Activated CD4-positive, alpha-beta T cell treated with anti-CD3 and anti-CD28 coated beads for 36 hours (primary cell): ENCODE measurements at regions not wholly inside any gene's neighbourhood (a gene's known extent, or its start where the extent isn't known, plus 50 kb on each side); places are given as distances from the start of the nearest gene placed in this dataset.
"Not testable (repeated sequence)": the region's sequence is repeated elsewhere in the genome, so short reads cannot be mapped to it uniquely, and the experiment has no call there.

Experiments used
- ATAC-seq: fragments of 200-7000 bp; cut with Tn5 transposase; one replicate; pipeline ENCODE4 v1.10.0; 2021; ENCODE audit warnings: mild to moderate bottlenecking, moderate library complexity
- CTCF ChIA-PET: fragments of 350-600 bp; sonication (Branson Sonifier 250); formaldehyde crosslinking; loops from one replicate; lab custom pipeline; 2021; ENCODE audit warnings: antibody characterized with exemption; lab: Charles Lee
- POLR2A ChIA-PET: fragments of 350-600 bp; sonication (Branson Sonifier 250); formaldehyde crosslinking; loops from one replicate; lab custom pipeline; 2021; ENCODE audit warnings: antibody characterized with exemption, inconsistent platforms; lab: Charles Lee
- DNase-seq: peaks from one replicate; pipeline ENCODE4 v3.0.0-alpha.2; 2020
- H3K27ac Mint-ChIP-seq: one replicate; pipeline ENCODE4 v1.8.0; 2021; ENCODE audit warnings: mixed read lengths
- H3K27me3 Mint-ChIP-seq: one replicate; pipeline ENCODE4 v1.8.0; 2021; ENCODE audit warnings: mixed read lengths
- H3K36me3 Mint-ChIP-seq: one replicate; pipeline ENCODE4 v1.8.0; 2021; ENCODE audit warnings: low read depth, mixed read lengths
- H3K4me1 Mint-ChIP-seq: one replicate; pipeline ENCODE4 v1.8.0; 2021; ENCODE audit warnings: mixed read lengths
- H3K4me3 Mint-ChIP-seq: one replicate; pipeline ENCODE4 v1.8.0; 2021; ENCODE audit warnings: mild to moderate bottlenecking, moderate library complexity, mixed read lengths
- H3K9me3 Mint-ChIP-seq: one replicate; pipeline ENCODE4 v1.8.0; 2021; ENCODE audit warnings: low read depth, mixed read lengths
- intact Hi-C, 2 experiments: fragments of 100-400 bp; cut with DNase I in 1 of 2; cut with micrococcal nuclease in 1 of 2; formaldehyde crosslinking; loops; one replicate each; pipeline versions ENCODE4 v1.14.2 to v1.15.1; 2022 to 2024; cut with DNase I, micrococcal nuclease

GRCh38 chr2:193088026-193088425, 893.3 kb upstream of the TMEFF2 start:
- Mint-ChIP-seq H3K27me3 (no peaks in the 10 kb centered on the region), H3K27ac (no peak overlapping the region), H3K9me3 (peaks cover 2% of the 10 kb centered on the region), H3K4me1 (no peaks in the 10 kb centered on the region), H3K4me3 (no peak overlapping the region), H3K36me3 (no peaks in the 10 kb centered on the region)
- POLR2A ChIA-PET = no interaction called here
- intact Hi-C loops = no loop called here
- CTCF ChIA-PET = no interaction called here
- ATAC-seq (no peak), DNase-seq (no peak)

GRCh38 chr2:193076995-193077394, 882.3 kb upstream of the TMEFF2 start:
- CTCF ChIA-PET = no interaction called here
- POLR2A ChIA-PET = no interaction called here
- intact Hi-C loops = no loop called here

GRCh38 chr2:193074933-193075332, 880.2 kb upstream of the TMEFF2 start:
- Mint-ChIP-seq H3K9me3 (no peaks in the 10 kb centered on the region), H3K27me3 (no peaks in the 10 kb centered on the region), H3K4me3 (no peak overlapping the region), H3K27ac (no peak overlapping the region), H3K36me3 (no peaks in the 10 kb centered on the region), H3K4me1 (no peaks in the 10 kb centered on the region)
- no peak for ATAC-seq
- DNase-seq = no peak
- POLR2A ChIA-PET = no interaction called here
- intact Hi-C loops = no loop called here
- CTCF ChIA-PET = no interaction called here

More at GRCh38 chr2:193076995-193077394, 882.3 kb upstream of the TMEFF2 start:
- no peak overlapping the region for H3K27ac Mint-ChIP-seq
- no peaks in the 10 kb centered on the region for H3K27me3 Mint-ChIP-seq
- no peaks in the 10 kb centered on the region for H3K9me3 Mint-ChIP-seq
- H3K36me3 Mint-ChIP-seq = no peaks in the 10 kb centered on the region
- H3K4me1 Mint-ChIP-seq = no peaks in the 10 kb centered on the region
- no peak for ATAC-seq
- DNase-seq = no peak
- no peak overlapping the region for H3K4me3 Mint-ChIP-seq

DNA sequence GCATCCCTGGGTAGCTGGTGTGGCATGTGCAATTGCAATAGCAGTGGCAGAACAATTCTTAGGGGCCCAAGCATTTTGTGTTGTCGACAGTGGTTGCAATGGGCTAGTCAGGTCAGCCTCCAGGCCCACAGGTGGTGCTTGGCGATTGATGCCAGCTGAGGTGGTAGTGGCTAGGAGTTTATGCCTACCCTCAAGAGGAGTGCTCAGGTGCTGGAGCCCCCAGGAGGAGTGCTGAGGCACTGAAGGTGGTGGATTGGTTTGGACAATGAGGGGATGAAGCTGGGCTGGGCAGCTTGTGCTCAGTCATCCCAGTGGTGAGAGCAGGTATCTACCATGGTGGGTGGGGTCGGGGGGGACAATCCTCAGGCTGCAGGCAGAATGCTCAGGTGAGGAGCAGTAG, 877.9 kb upstream of the TMEFF2 start:
- no peak for ATAC-seq
- H3K27ac Mint-ChIP-seq = no peak overlapping the region

DNA sequence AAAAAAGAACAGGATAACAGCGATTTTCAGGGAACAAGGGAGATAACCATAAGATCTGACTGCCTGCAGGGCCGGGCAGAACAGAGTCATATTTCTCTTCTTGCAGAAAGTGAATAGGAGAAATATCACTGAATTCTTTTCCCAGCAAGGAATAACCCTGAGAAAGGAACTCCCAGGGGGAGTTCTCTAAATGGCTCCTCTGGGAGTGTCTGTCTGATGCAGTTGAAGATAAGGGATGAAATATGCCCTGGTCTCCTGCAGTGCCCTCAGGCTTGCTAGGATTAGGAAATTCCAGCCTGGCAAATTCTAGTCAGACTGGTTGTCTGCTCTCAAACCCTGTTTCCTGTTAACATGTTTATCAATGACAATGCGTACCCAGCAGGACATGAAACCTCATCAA, 830.8 kb upstream of the TMEFF2 start:
- DNase-seq, POLR2A ChIA-PET, H3K9me3 Mint-ChIP-seq, H3K27me3 Mint-ChIP-seq, intact Hi-C loops, ATAC-seq, H3K27ac Mint-ChIP-seq, H3K36me3 Mint-ChIP-seq, CTCF ChIA-PET, H3K4me3 Mint-ChIP-seq, H3K4me1 Mint-ChIP-seq: not testable (repeated sequence)

More for the DNA sequence above, 877.9 kb upstream of the TMEFF2 start:
- no peak overlapping the region for H3K4me3 Mint-ChIP-seq
- DNase-seq = no peak
- H3K27me3 Mint-ChIP-seq = no peaks in the 10 kb centered on the region
- ChIA-PET POLR2A (no interaction called here), CTCF (no interaction called here)
- H3K9me3 Mint-ChIP-seq = no peaks in the 10 kb centered on the region
- intact Hi-C loops = no loop called here
- H3K36me3 Mint-ChIP-seq = no peaks in the 10 kb centered on the region
- no peaks in the 10 kb centered on the region for H3K4me1 Mint-ChIP-seq

DNA sequence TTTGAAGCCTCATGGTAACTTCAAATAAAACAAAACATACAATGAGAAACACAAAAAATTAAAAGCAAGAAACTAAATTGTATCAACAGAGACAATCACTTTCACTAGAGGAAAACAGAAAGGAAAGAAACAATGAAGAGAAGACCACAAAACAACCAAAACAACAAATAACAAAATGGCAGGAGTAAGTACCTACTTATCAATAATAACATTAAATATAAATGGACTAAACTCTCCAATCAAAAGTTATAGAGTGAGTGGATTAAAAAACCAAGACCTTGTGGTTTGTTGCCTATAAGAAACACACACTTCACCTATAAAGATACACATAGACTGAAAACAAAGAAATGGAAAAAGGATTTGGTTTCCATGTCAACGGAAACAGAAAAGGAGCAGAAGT, 830.1 kb upstream of the TMEFF2 start:
- no peak overlapping the region for H3K27ac Mint-ChIP-seq
- intact Hi-C loops = no loop called here
- H3K4me1 Mint-ChIP-seq = no peaks in the 10 kb centered on the region
- CTCF ChIA-PET = interaction anchor here (0.6 kb wide), 1 partner anchor 20 kb away, joined by 3 read pairs; no protein-coding TSS in a partner anchor
- DNase-seq = no peak
- ATAC-seq = no peak
- peaks cover 6% of the 10 kb centered on the region for H3K9me3 Mint-ChIP-seq
- H3K36me3 Mint-ChIP-seq = no peaks in the 10 kb centered on the region
- POLR2A ChIA-PET = no interaction called here
- no peak overlapping the region for H3K4me3 Mint-ChIP-seq
- no peaks in the 10 kb centered on the region for H3K27me3 Mint-ChIP-seq

DNA sequence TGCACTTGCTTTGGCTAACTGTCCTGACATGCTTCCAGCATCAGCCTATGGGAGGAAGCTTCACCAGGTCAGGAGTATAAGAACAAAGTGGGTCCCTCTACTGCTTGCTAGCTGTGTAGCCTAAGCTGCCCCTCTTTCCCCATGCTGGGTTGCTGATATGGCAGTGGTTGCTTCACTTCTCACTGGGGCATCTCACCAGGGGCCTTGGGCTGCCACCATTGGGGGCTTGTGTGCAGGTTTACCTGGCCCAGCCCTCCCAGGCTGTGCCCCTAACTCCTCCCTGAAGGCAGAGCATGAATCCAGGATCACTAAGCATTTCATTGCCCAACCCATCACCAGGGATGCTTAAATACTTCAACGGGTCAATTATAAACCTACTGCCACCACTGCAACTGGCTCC, 817.1 kb upstream of the TMEFF2 start:
- CTCF ChIA-PET = no interaction called here
- DNase-seq (no peak), ATAC-seq (no peak)
- Mint-ChIP-seq H3K9me3 (peaks cover 3% of the 10 kb centered on the region), H3K4me3 (no peak overlapping the region), H3K27ac (no peak overlapping the region), H3K4me1 (no peaks in the 10 kb centered on the region), H3K36me3 (no peaks in the 10 kb centered on the region), H3K27me3 (no peaks in the 10 kb centered on the region)
- intact Hi-C loops = no loop called here
- POLR2A ChIA-PET = no interaction called here

GRCh38 chr2:192993059-192993458, 798.3 kb upstream of the TMEFF2 start:
- intact Hi-C loops = no loop called here
- Mint-ChIP-seq H3K9me3 (peaks cover 10% of the 10 kb centered on the region), H3K36me3 (no peaks in the 10 kb centered on the region), H3K4me1 (no peaks in the 10 kb centered on the region), H3K27me3 (no peaks in the 10 kb centered on the region), H3K27ac (no peak overlapping the region), H3K4me3 (no peak overlapping the region)
- ChIA-PET CTCF (no interaction called here), POLR2A (no interaction called here)
- DNase-seq (no peak), ATAC-seq (no peak)

GRCh38 chr2:192983173-192983572, 788.4 kb upstream of the TMEFF2 start:
- H3K27ac Mint-ChIP-seq = no peak overlapping the region
- H3K27me3 Mint-ChIP-seq = no peaks in the 10 kb centered on the region
- H3K4me3 Mint-ChIP-seq = no peak overlapping the region
- intact Hi-C loops = no loop called here
- H3K9me3 Mint-ChIP-seq = peaks cover 4% of the 10 kb centered on the region
- DNase-seq (no peak), ATAC-seq (no peak)
- ChIA-PET POLR2A (no interaction called here), CTCF (no interaction called here)
- no peaks in the 10 kb centered on the region for H3K36me3 Mint-ChIP-seq
- no peaks in the 10 kb centered on the region for H3K4me1 Mint-ChIP-seq

GRCh38 chr2:192978395-192978794, 783.7 kb upstream of the TMEFF2 start:
- no peaks in the 10 kb centered on the region for H3K27me3 Mint-ChIP-seq
- H3K36me3 Mint-ChIP-seq = no peaks in the 10 kb centered on the region
- CTCF ChIA-PET = no interaction called here
- no peak overlapping the region for H3K4me3 Mint-ChIP-seq
- no peak overlapping the region for H3K27ac Mint-ChIP-seq
- POLR2A ChIA-PET = interaction anchor here (0.7 kb wide), 1 partner anchor 86 kb away, joined by 4 read pairs; no protein-coding TSS in a partner anchor
- ATAC-seq (no peak), DNase-seq (no peak)
- no peaks in the 10 kb centered on the region for H3K4me1 Mint-ChIP-seq
- intact Hi-C loops = no loop called here
- no peaks in the 10 kb centered on the region for H3K9me3 Mint-ChIP-seq

DNA sequence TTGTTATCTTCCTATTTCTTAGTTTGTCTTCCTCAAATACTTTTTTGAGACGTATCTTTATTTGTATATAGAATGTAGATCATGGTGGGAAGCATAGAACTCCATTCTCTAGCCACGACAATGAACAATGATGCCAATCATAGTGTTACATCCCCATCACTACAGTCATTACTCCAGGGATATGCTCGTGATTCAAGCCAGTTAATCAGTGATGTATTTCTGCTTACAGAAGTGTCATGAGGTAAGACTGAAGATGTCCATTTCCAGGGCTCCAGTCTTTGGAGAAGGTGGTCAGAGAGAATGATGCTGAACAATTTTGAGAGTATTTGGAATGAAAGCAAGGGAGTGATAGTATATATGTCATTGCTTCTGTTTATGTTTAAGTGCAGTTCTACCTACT, 777.2 kb upstream of the TMEFF2 start:
- intact Hi-C loops = no loop called here
- Mint-ChIP-seq H3K36me3 (no peaks in the 10 kb centered on the region), H3K9me3 (no peaks in the 10 kb centered on the region), H3K4me3 (no peak overlapping the region), H3K4me1 (no peaks in the 10 kb centered on the region), H3K27ac (no peak overlapping the region), H3K27me3 (no peaks in the 10 kb centered on the region)
- DNase-seq = no peak
- ChIA-PET CTCF (no interaction called here), POLR2A (no interaction called here)
- no peak for ATAC-seq

GRCh38 chr2:192969055-192969454, 774.3 kb upstream of the TMEFF2 start:
- no peak overlapping the region for H3K4me3 Mint-ChIP-seq
- H3K27ac Mint-ChIP-seq = no peak overlapping the region
- H3K4me1 Mint-ChIP-seq = no peaks in the 10 kb centered on the region
- H3K27me3 Mint-ChIP-seq = no peaks in the 10 kb centered on the region
- H3K9me3 Mint-ChIP-seq = no peaks in the 10 kb centered on the region
- intact Hi-C loops = no loop called here
- no peaks in the 10 kb centered on the region for H3K36me3 Mint-ChIP-seq
- ChIA-PET CTCF (no interaction called here), POLR2A (no interaction called here)
- ATAC-seq = no peak
- no peak for DNase-seq

- CTCF ChIA-PET = no interaction called here
- H3K36me3 Mint-ChIP-seq = no peaks in the 10 kb centered on the region
- ATAC-seq (no peak), DNase-seq (no peak)
- H3K27ac Mint-ChIP-seq = no peak overlapping the region
- no peaks in the 10 kb centered on the region for H3K27me3 Mint-ChIP-seq
- H3K9me3 Mint-ChIP-seq = peaks cover 2% of the 10 kb centered on the region
- intact Hi-C loops = no loop called here
- no peaks in the 10 kb centered on the region for H3K4me1 Mint-ChIP-seq
- POLR2A ChIA-PET = no interaction called here
- H3K4me3 Mint-ChIP-seq = no peak overlapping the region
Observed at GRCh38 chr2:192960945-192961344, 766.2 kb upstream of the TMEFF2 start.
